BJ (cell line): ENCODE measurements at regions not wholly inside any gene's neighbourhood (a gene's known extent, or its start where the extent isn't known, plus 50 kb on each side); places are given as distances from the start of the nearest gene placed in this dataset.

Experiments
- CTCF ChIA-PET: fragments of 350-600 bp; formaldehyde crosslinking; extraction: SDS; loops from one replicate; lab custom pipeline; 2021; ENCODE audit warnings: antibody characterized with exemption, inconsistent platforms; lab: Yijun Ruan, JAX
- POLR2A ChIA-PET: fragments of 300-600 bp; sonication (Branson Sonifier 250); formaldehyde crosslinking; extraction: SDS; loops from one replicate; lab custom pipeline; 2021; ENCODE audit warnings: antibody characterized with exemption; lab: Charles Lee
- DNase-seq: peaks from one replicate; pipeline ENCODE4 v3.0.0-alpha.2; 2011; ENCODE audit warnings: low read depth
- H3K27me3 ChIP-seq: 2 replicates; pipeline ENCODE4 v1.6.0; 2011; ENCODE audit warnings: low read length; ENCODE audit not compliant: control insufficient read depth, insufficient read depth
- H3K36me3 ChIP-seq: 2 replicates; pipeline ENCODE4 v1.5.1; 2011; ENCODE audit warnings: low read length; ENCODE audit not compliant: control insufficient read depth, insufficient read depth
- H3K4me3 ChIP-seq: 2 replicates; pipeline ENCODE4 v1.5.1; 2011; ENCODE audit warnings: low read depth, mild to moderate bottlenecking, control low read depth, low read length
- CTCF ChIP-seq: IDR thresholded peaks from 2 replicates; pipeline ENCODE4 v1.5.1; 2011; ENCODE audit warnings: low read depth, mild to moderate bottlenecking, control low read depth, inconsistent platforms, low read length, moderate library complexity; ENCODE audit not compliant: insufficient read depth

- Histone ChIP-seq H3K36me3 (no peaks in the 10 kb centered on the region), H3K4me3 (no peak overlapping the region), H3K27me3 (peaks cover 4% of the 10 kb centered on the region; the same call in 1 of the 2 replicates)
- ChIA-PET CTCF (no interaction called here), POLR2A (no interaction called here)
- DNase-seq, result no peak
- no peak for TF ChIP-seq CTCF
These were observed 127.0 kb downstream of the HSD17B3 start for GRCh38 chr9:96175001-96175400.

- CTCF ChIA-PET, result no interaction called here
- no peak for TF ChIP-seq CTCF
- DNase-seq, result no peak
- Histone ChIP-seq H3K36me3 (no peaks in the 10 kb centered on the region), H3K4me3 (no peak overlapping the region), H3K27me3 (peaks cover 4% of the 10 kb centered on the region; the same call in 1 of the 2 replicates)
- POLR2A ChIA-PET, result no interaction called here
These were observed 127.6 kb downstream of the HSD17B3 start for GRCh38 chr9:96174371-96174770.

GRCh38 chr9:96173640-96174039 lies 128.3 kb downstream of the HSD17B3 start:
- ChIA-PET CTCF (no interaction called here), POLR2A (no interaction called here)
- no peak for TF ChIP-seq CTCF
- no peaks in the 10 kb centered on the region for H3K36me3 ChIP-seq
- DNase-seq, result no peak
- no peak overlapping the region for H3K4me3 ChIP-seq
- peaks cover 5% of the 10 kb centered on the region for H3K27me3 ChIP-seq

- no peak for TF ChIP-seq CTCF
- H3K36me3 ChIP-seq, result no peaks in the 10 kb centered on the region
- ChIA-PET POLR2A (no interaction called here), CTCF (no interaction called here)
- no peak for DNase-seq
- H3K27me3 ChIP-seq, result peaks cover 5% of the 10 kb centered on the region
- no peak overlapping the region for H3K4me3 ChIP-seq
These were observed 129.2 kb downstream of the HSD17B3 start for GRCh38 chr9:96172797-96173196.

- CTCF ChIA-PET, result no interaction called here
- Histone ChIP-seq H3K27me3 (peaks cover 2% of the 10 kb centered on the region; the same call in 1 of the 2 replicates), H3K36me3 (no peaks in the 10 kb centered on the region), H3K4me3 (no peak overlapping the region)
- DNase-seq, result no peak
- TF ChIP-seq CTCF, result no peak
- POLR2A ChIA-PET, result no interaction called here
These were observed 130.2 kb downstream of the HSD17B3 start for GRCh38 chr9:96171728-96172127.
